ENCODE measurements at regions not wholly inside any gene's neighbourhood (a gene's known extent, or its start where the extent isn't known, plus 50 kb on each side); places are given as distances from the start of the nearest gene placed in this dataset.

DNA sequence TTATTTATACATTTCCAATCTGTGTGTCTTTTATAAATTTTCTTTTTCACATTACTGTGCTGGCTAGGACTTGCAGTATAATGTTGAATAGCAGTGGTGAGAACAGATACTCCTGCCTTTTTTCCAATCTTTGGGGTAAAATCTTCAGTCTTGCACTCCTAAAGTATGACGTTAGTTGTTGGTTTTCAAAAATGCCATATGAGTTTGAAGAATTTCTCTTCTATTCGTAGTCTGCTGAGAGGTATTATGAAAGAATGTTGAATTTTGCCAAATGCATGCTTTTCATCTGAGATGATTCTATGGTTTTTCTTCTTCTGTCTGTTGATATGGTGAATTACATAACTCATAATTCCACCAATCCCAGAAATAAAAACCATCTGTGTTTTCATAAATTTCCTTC is 335.3 kb upstream of the CHST9 start:
- TF ChIP-seq CHD1 (IDR thresholded peaks at IDR 0.05; ENCODE audit: low read depth, low read length) (no peak), NFE2L2 (IDR thresholded peaks at IDR 0.05; ENCODE audit: low read depth, low read length) (no peak), BHLHE40 (IDR thresholded peaks at IDR 0.05; ENCODE audit: low read depth, low read length) (no peak), RCOR1 (IDR thresholded peaks at IDR 0.05; ENCODE audit: insufficient replicate concordance, low read length) (no peak), CEBPB (IDR thresholded peaks at IDR 0.05; ENCODE audit: low read depth, low read length) (no peak), MAZ (IDR thresholded peaks at IDR 0.05; ENCODE audit: borderline replicate concordance, low read depth, low read length) (no peak), MXI1 (IDR thresholded peaks at IDR 0.05; ENCODE audit: borderline replicate concordance, low read depth, low read length) (no peak), MAFK (IDR thresholded peaks at IDR 0.05; ENCODE audit: low read depth, low read length) (no peak), FOS (IDR thresholded peaks at IDR 0.05; ENCODE audit: low read depth, low read length) (no peak), RFX5 (IDR thresholded peaks at IDR 0.05; ENCODE audit: low read depth, low read length) (no peak), POLR2A (IDR thresholded peaks at IDR 0.05; ENCODE audit: low read depth, low read length) (no peak), SMC3 (IDR thresholded peaks at IDR 0.05; ENCODE audit: low read depth, low read length) (no peak), RAD21 (IDR thresholded peaks at IDR 0.05; ENCODE audit: low read length) (no peak)
- TF ChIP-seq, protein P1, sequence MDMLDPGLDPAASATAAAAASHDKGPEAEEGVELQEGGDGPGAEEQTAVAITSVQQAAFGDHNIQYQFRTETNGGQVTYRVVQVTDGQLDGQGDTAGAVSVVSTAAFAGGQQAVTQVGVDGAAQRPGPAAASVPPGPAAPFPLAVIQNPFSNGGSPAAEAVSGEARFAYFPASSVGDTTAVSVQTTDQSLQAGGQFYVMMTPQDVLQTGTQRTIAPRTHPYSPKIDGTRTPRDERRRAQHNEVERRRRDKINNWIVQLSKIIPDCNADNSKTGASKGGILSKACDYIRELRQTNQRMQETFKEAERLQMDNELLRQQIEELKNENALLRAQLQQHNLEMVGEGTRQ (IDR thresholded peaks at IDR 0.05; ENCODE audit: low read depth, low read length) = no peak
- TF ChIP-seq, protein P2, sequence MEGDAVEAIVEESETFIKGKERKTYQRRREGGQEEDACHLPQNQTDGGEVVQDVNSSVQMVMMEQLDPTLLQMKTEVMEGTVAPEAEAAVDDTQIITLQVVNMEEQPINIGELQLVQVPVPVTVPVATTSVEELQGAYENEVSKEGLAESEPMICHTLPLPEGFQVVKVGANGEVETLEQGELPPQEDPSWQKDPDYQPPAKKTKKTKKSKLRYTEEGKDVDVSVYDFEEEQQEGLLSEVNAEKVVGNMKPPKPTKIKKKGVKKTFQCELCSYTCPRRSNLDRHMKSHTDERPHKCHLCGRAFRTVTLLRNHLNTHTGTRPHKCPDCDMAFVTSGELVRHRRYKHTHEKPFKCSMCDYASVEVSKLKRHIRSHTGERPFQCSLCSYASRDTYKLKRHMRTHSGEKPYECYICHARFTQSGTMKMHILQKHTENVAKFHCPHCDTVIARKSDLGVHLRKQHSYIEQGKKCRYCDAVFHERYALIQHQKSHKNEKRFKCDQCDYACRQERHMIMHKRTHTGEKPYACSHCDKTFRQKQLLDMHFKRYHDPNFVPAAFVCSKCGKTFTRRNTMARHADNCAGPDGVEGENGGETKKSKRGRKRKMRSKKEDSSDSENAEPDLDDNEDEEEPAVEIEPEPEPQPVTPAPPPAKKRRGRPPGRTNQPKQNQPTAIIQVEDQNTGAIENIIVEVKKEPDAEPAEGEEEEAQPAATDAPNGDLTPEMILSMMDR (conservative IDR thresholded peaks at IDR 0.05; ENCODE audit: low read depth, low read length) = no peak
- TF ChIP-seq, protein P3, sequence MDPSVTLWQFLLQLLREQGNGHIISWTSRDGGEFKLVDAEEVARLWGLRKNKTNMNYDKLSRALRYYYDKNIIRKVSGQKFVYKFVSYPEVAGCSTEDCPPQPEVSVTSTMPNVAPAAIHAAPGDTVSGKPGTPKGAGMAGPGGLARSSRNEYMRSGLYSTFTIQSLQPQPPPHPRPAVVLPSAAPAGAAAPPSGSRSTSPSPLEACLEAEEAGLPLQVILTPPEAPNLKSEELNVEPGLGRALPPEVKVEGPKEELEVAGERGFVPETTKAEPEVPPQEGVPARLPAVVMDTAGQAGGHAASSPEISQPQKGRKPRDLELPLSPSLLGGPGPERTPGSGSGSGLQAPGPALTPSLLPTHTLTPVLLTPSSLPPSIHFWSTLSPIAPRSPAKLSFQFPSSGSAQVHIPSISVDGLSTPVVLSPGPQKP (IDR thresholded peaks at IDR 0.05; ENCODE audit: borderline replicate concordance, low read depth, low read length) = no peak
- CTCF ChIA-PET = no interaction called here
- H4K8ac ChIP-seq (ENCODE audit: low read depth in 2 of 2, low read length in 2 of 2) = no peak overlapping the region
- no peak overlapping the region for H3K4me3 ChIP-seq (ENCODE audit: insufficient read depth, low read depth, low read length)
- H2BK5ac ChIP-seq (ENCODE audit: low read depth, low read length, poor library complexity, severe bottlenecking) = no peak overlapping the region
- no peak overlapping the region for H3K23ac ChIP-seq (ENCODE audit: low read depth, low read length)
- H4K91ac ChIP-seq (ENCODE audit: insufficient read depth, low read depth, low read length) = no peak overlapping the region
- no peak overlapping the region for H3K4me2 ChIP-seq (ENCODE audit: low read depth, low read length)
- H4K20me1 ChIP-seq (ENCODE audit: insufficient read depth, low read length) = no peaks in the 10 kb centered on the region
- WGBS, 2 experiments (ENCODE audit: extremely low coverage in 2 of 2, insufficient read length in 1 of 2) = no CpG with 5 or more reads among the region's 2 CpGs
- dilution Hi-C loops (cut with HindIII; ENCODE audit: low sequenced_read_pairs, unreplicated experiment) = no loop called here
- no peak overlapping the region for H4K5ac ChIP-seq (ENCODE audit: low read depth, low read length)
- POLR2A ChIA-PET (ENCODE audit: unreplicated experiment) = no interaction called here
- H3K9me1 ChIP-seq (ENCODE audit: insufficient read depth, low read length) = no peaks in the 10 kb centered on the region
- H3K9me3 ChIP-seq (ENCODE audit: control insufficient read depth, insufficient read depth, low read length) = peaks cover 2% of the 10 kb centered on the region; the same call in 1 of the 2 replicates
- no peak overlapping the region for H2AK9ac ChIP-seq (replicated peaks; ENCODE audit: low read depth, low read length, poor library complexity)
- in situ Hi-C loops (cut with MboI; ENCODE audit: low sequenced_read_pairs) = no loop called here
- no peaks in the 10 kb centered on the region for H3K27me3 ChIP-seq (ENCODE audit: control insufficient read depth, insufficient read depth, low read length)
- no peak overlapping the region for H2AK5ac ChIP-seq (ENCODE audit: low read depth, low read length)
- H3K36me3 ChIP-seq (ENCODE audit: control insufficient read depth, insufficient read depth, low read length) = no peaks in the 10 kb centered on the region
- H2BK20ac ChIP-seq (ENCODE audit: low read depth, low read length) = no peak overlapping the region
- no peak overlapping the region for H3K9ac ChIP-seq (ENCODE audit: low read depth, low read length)
- no peak overlapping the region for H2BK15ac ChIP-seq (ENCODE audit: low read depth, low read length)
- no peaks in the 10 kb centered on the region for H3K79me1 ChIP-seq (ENCODE audit: low read depth in 1 of 2, low read length in 2 of 2)
- BruUV-seq (replicated peaks) = no TSS peak
- H3K14ac ChIP-seq (replicated peaks; ENCODE audit: low read depth, low read length) = no peak overlapping the region
- ATAC-seq (ENCODE audit: low read depth) (no peak), DNase-seq (no peak)
- H3K4me1 ChIP-seq (ENCODE audit: control insufficient read depth, insufficient read depth, low read length) = no peaks in the 10 kb centered on the region
- H3K18ac ChIP-seq (ENCODE audit: low read depth, low read length) = no peak overlapping the region
- H3K4ac ChIP-seq (ENCODE audit: low read depth, low read length) = no peak overlapping the region
- no peak overlapping the region for H2BK120ac ChIP-seq (ENCODE audit: low read depth, low read length)
- intact Hi-C loops (cut with micrococcal nuclease) = no loop called here
- no peak overlapping the region for H2AFZ ChIP-seq (replicated peaks; ENCODE audit: low read length, poor library complexity)
- no peak overlapping the region for H3K27ac ChIP-seq (ENCODE audit: insufficient read depth, low read length)
- no peak overlapping the region for H3K56ac ChIP-seq (ENCODE audit: extremely low read depth, insufficient read depth, low read length)
